GM23338 (cell line): ENCODE measurements at regions not wholly inside any gene's neighbourhood (a gene's known extent, or its start where the extent isn't known, plus 50 kb on each side); places are given as distances from the start of the nearest gene placed in this dataset.

ENCODE experiments used
- ATAC-seq: fragments of 200-7000 bp; cut with Tn5 transposase; 3 replicates; pipeline ENCODE4 v1.9.1; 2020
- DNase-seq: peaks from one replicate; pipeline ENCODE4 v3.0.0-alpha.2; 2015; ENCODE audit warnings: low spot score
- H2AFZ ChIP-seq: fragments of 200-600 bp; sonication (generic); 2 replicates; pipeline ENCODE4 v1.8.0; 2016; ENCODE audit warnings: antibody characterized with exemption, mild to moderate bottlenecking, moderate library complexity
- H3F3A ChIP-seq: fragments of 200-600 bp; sonication (generic); replicated peaks from 2 replicates; pipeline ENCODE4 v1.8.0; 2017; ENCODE audit warnings: antibody characterized with exemption, mixed run types, low read depth
- H3K27ac ChIP-seq: fragments of 200-600 bp; sonication (generic); 2 replicates; pipeline ENCODE4 v1.6.1; 2016; ENCODE audit warnings: low read depth
- H3K27me3 ChIP-seq: fragments of 200-600 bp; sonication (generic); 2 replicates; pipeline ENCODE4 v1.8.0; 2016; ENCODE audit warnings: mild to moderate bottlenecking, mixed run types, moderate library complexity; ENCODE audit not compliant: insufficient read depth
- H3K36me3 ChIP-seq: fragments of 200-600 bp; sonication (generic); 2 replicates; pipeline ENCODE4 v1.8.0; 2016; ENCODE audit warnings: mild to moderate bottlenecking; ENCODE audit not compliant: insufficient read depth
- H3K4me1 ChIP-seq: fragments of 200-600 bp; sonication (generic); 2 replicates; pipeline ENCODE4 v1.8.0; 2016; ENCODE audit warnings: mild to moderate bottlenecking, moderate library complexity; ENCODE audit not compliant: insufficient read depth
- H3K4me2 ChIP-seq: fragments of 200-600 bp; sonication (generic); 2 replicates; pipeline ENCODE4 v1.7.1; 2017; ENCODE audit warnings: mixed run types
- H3K4me3 ChIP-seq: fragments of 200-600 bp; sonication (generic); 2 replicates; pipeline ENCODE4 v1.6.1; 2016; ENCODE audit warnings: mixed run types
- H3K79me2 ChIP-seq: fragments of 200-600 bp; sonication (generic); replicated peaks from 2 replicates; pipeline ENCODE4 v1.8.0; 2017; ENCODE audit warnings: mild to moderate bottlenecking; ENCODE audit not compliant: insufficient read depth
- H3K9me2 ChIP-seq: fragments of 200-600 bp; sonication (generic); 2 replicates; pipeline ENCODE4 v1.8.0; 2017; ENCODE audit not compliant: insufficient read depth
- H4K20me1 ChIP-seq: fragments of 200-600 bp; sonication (generic); replicated peaks from 2 replicates; pipeline ENCODE4 v1.8.0; 2017; ENCODE audit warnings: mild to moderate bottlenecking; ENCODE audit not compliant: insufficient read depth
- H3K27ac Mint-ChIP-seq: 2 replicates; pipeline ENCODE4 v1.8.0; 2020; ENCODE audit warnings: inconsistent platforms, mild to moderate bottlenecking, moderate library complexity, mixed read lengths
- H3K27me3 Mint-ChIP-seq: 3 replicates; pipeline ENCODE4 v1.8.0; 2022; ENCODE audit warnings: low read depth, mild to moderate bottlenecking, moderate library complexity, mixed read lengths, inconsistent platforms; ENCODE audit not compliant: insufficient read depth, poor library complexity
- H3K36me3 Mint-ChIP-seq: 3 replicates; pipeline ENCODE4 v1.8.0; 2021; ENCODE audit warnings: low read depth, mild to moderate bottlenecking, inconsistent platforms, moderate library complexity, mixed read lengths
- H3K4me1 Mint-ChIP-seq: 3 replicates; pipeline ENCODE4 v1.8.0; 2020; ENCODE audit warnings: mild to moderate bottlenecking, inconsistent platforms, mixed read lengths
- H3K4me3 Mint-ChIP-seq: 3 replicates; pipeline ENCODE4 v1.8.0; 2021; ENCODE audit warnings: moderate library complexity, mild to moderate bottlenecking, inconsistent platforms, mixed read lengths
- H3K9me3 Mint-ChIP-seq: 3 replicates; pipeline ENCODE4 v1.8.0; 2020; ENCODE audit warnings: moderate library complexity, mild to moderate bottlenecking, inconsistent platforms, mixed read lengths
- CREB1 ChIP-seq: fragments of 250-450 bp; sonication (Bioruptor Pico); IDR thresholded peaks from 2 replicates; pipeline ENCODE4 v1.5.0; 2020; ENCODE audit warnings: low read depth, mild to moderate bottlenecking, moderate library complexity
- ETS1 ChIP-seq: IDR thresholded peaks from 2 replicates; pipeline ENCODE4 v1.6.1; 2016; ENCODE audit warnings: antibody characterized with exemption
- EZH2 ChIP-seq: fragments of 200-600 bp; sonication (generic); IDR thresholded peaks from one replicate; pipeline ENCODE4 v1.8.0; 2017; ENCODE audit warnings: antibody characterized with exemption, mild to moderate bottlenecking, low read depth; ENCODE audit not compliant: unreplicated experiment
- EZH2phosphoT487 ChIP-seq: fragments of 200-600 bp; sonication (generic); IDR thresholded peaks from one replicate; pipeline ENCODE4 v1.8.1; 2018; ENCODE audit warnings: antibody characterized with exemption; ENCODE audit not compliant: unreplicated experiment
- JUNB ChIP-seq: IDR thresholded peaks from one replicate; pipeline ENCODE4 v1.6.1; 2016; ENCODE audit warnings: antibody characterized with exemption; ENCODE audit not compliant: unreplicated experiment
- NANOG ChIP-seq: IDR thresholded peaks from 2 replicates; pipeline ENCODE4 v1.6.1; 2016; ENCODE audit warnings: antibody characterized with exemption, borderline replicate concordance
- POLR2AphosphoS5 ChIP-seq: IDR thresholded peaks from 2 replicates; pipeline ENCODE4 v1.6.1; 2016; ENCODE audit warnings: antibody characterized with exemption, low read depth
- STAT1 ChIP-seq: IDR thresholded peaks from one replicate; pipeline ENCODE4 v1.6.1; 2016; ENCODE audit warnings: antibody characterized with exemption; ENCODE audit not compliant: unreplicated experiment
- ZNF114 ChIP-seq: fragments of 250-450 bp; sonication (Bioruptor Pico); IDR thresholded peaks from 2 replicates; pipeline ENCODE4 v1.5.0; 2020; ENCODE audit warnings: mild to moderate bottlenecking, moderate library complexity
- ZNF331 ChIP-seq: fragments of 250-450 bp; sonication (Bioruptor Pico); IDR thresholded peaks from 2 replicates; pipeline ENCODE4 v1.5.0; 2020; ENCODE audit warnings: low read depth, mild to moderate bottlenecking, moderate library complexity
- ZNF462 ChIP-seq: fragments of 250-450 bp; sonication (Bioruptor Pico); IDR thresholded peaks from 2 replicates; pipeline ENCODE4 v1.5.0; 2020; ENCODE audit warnings: mild to moderate bottlenecking, moderate library complexity
- TF ChIP-seq, protein P1 (sequence below): IDR thresholded peaks from one replicate; pipeline ENCODE4 v1.6.1; 2018; ENCODE audit warnings: antibody characterized with exemption; ENCODE audit not compliant: unreplicated experiment
- TF ChIP-seq, protein P2 (sequence below), 2 experiments: fragments of 200-600 bp in 1 of 2; sonication (generic) in 1 of 2; conservative IDR thresholded peaks; 2 replicates each; pipeline versions ENCODE4 v1.5.1 to v1.6.1; 2016 to 2017; ENCODE audit warnings: antibody characterized with exemption in 2 of 2, low read depth in 2 of 2, mild to moderate bottlenecking in 2 of 2, moderate library complexity in 1 of 2

GRCh38 chr7:54180796-54181195, 361.4 kb upstream of the VSTM2A start:
- H3K9me3 Mint-ChIP-seq, result no peaks in the 10 kb centered on the region; the same call in 2 of the 3 replicates
- Histone ChIP-seq H2AFZ (no peak overlapping the region; the same call in 1 of the 2 replicates), H3K36me3 (no peaks in the 10 kb centered on the region), H3K27me3 (no peaks in the 10 kb centered on the region), H3K9me2 (peaks cover 41% of the 10 kb centered on the region), H3F3A (no peaks in the 10 kb centered on the region), H3K4me3 (no peak overlapping the region), H3K79me2 (no peaks in the 10 kb centered on the region), H3K4me1 (peaks cover 5% of the 10 kb centered on the region; the same call in 1 of the 2 replicates), H3K4me2 (no peak overlapping the region), H4K20me1 (no peaks in the 10 kb centered on the region), H3K27ac (no peak overlapping the region)
- H3K4me1 Mint-ChIP-seq, result peaks cover 3% of the 10 kb centered on the region; the same call in 2 of the 3 replicates
- H3K27ac Mint-ChIP-seq, result no peak overlapping the region
- no peaks in the 10 kb centered on the region for H3K27me3 Mint-ChIP-seq
- TF ChIP-seq JUNB (no peak), ETS1 (no peak), ZNF331 (CRISPR knock-in tag) (no peak), CREB1 (CRISPR knock-in tag) (no peak), NANOG (no peak), STAT1 (no peak), ZNF114 (CRISPR knock-in tag) (no peak), POLR2AphosphoS5 (no peak), EZH2 (no peak), EZH2phosphoT487 (no peak), ZNF462 (CRISPR knock-in tag) (no peak)
- TF ChIP-seq, protein P1, sequence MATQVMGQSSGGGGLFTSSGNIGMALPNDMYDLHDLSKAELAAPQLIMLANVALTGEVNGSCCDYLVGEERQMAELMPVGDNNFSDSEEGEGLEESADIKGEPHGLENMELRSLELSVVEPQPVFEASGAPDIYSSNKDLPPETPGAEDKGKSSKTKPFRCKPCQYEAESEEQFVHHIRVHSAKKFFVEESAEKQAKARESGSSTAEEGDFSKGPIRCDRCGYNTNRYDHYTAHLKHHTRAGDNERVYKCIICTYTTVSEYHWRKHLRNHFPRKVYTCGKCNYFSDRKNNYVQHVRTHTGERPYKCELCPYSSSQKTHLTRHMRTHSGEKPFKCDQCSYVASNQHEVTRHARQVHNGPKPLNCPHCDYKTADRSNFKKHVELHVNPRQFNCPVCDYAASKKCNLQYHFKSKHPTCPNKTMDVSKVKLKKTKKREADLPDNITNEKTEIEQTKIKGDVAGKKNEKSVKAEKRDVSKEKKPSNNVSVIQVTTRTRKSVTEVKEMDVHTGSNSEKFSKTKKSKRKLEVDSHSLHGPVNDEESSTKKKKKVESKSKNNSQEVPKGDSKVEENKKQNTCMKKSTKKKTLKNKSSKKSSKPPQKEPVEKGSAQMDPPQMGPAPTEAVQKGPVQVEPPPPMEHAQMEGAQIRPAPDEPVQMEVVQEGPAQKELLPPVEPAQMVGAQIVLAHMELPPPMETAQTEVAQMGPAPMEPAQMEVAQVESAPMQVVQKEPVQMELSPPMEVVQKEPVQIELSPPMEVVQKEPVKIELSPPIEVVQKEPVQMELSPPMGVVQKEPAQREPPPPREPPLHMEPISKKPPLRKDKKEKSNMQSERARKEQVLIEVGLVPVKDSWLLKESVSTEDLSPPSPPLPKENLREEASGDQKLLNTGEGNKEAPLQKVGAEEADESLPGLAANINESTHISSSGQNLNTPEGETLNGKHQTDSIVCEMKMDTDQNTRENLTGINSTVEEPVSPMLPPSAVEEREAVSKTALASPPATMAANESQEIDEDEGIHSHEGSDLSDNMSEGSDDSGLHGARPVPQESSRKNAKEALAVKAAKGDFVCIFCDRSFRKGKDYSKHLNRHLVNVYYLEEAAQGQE, result no peak
- TF ChIP-seq, protein P2, sequence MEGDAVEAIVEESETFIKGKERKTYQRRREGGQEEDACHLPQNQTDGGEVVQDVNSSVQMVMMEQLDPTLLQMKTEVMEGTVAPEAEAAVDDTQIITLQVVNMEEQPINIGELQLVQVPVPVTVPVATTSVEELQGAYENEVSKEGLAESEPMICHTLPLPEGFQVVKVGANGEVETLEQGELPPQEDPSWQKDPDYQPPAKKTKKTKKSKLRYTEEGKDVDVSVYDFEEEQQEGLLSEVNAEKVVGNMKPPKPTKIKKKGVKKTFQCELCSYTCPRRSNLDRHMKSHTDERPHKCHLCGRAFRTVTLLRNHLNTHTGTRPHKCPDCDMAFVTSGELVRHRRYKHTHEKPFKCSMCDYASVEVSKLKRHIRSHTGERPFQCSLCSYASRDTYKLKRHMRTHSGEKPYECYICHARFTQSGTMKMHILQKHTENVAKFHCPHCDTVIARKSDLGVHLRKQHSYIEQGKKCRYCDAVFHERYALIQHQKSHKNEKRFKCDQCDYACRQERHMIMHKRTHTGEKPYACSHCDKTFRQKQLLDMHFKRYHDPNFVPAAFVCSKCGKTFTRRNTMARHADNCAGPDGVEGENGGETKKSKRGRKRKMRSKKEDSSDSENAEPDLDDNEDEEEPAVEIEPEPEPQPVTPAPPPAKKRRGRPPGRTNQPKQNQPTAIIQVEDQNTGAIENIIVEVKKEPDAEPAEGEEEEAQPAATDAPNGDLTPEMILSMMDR (conservative IDR thresholded peaks at IDR 0.05; ENCODE audit: low read depth in 2 of 2), result no peak
- DNase-seq (no peak), ATAC-seq (no peak)
- H3K36me3 Mint-ChIP-seq, result peaks cover 4% of the 10 kb centered on the region; the same call in 2 of the 3 replicates
- H3K4me3 Mint-ChIP-seq, result no peak overlapping the region
